ENCODE measurements at regions not wholly inside any gene's neighbourhood (a gene's known extent, or its start where the extent isn't known, plus 50 kb on each side); places are given as distances from the start of the nearest gene placed in this dataset.

GRCh38 chr5:120320626-120321025 is 143.5 kb upstream of the PRR16 start:
- no peak for TF ChIP-seq GATA2 (IDR thresholded peaks at IDR 0.05; ENCODE audit: low read depth, low read length)
- no peak for TF ChIP-seq GATA3 (IDR thresholded peaks at IDR 0.05; ENCODE audit: low read depth, low read length)
